SKM-1 (cell line): ENCODE measurements at regions not wholly inside any gene's neighbourhood (a gene's known extent, or its start where the extent isn't known, plus 50 kb on each side); places are given as distances from the start of the nearest gene placed in this dataset.
"Not testable (repeated sequence)": the region's sequence is repeated elsewhere in the genome, so short reads cannot be mapped to it uniquely, and the experiment has no call there.

Experiments
- DNase-seq: peaks from one replicate; lab custom pipeline; 2025; ENCODE audit not compliant: unreplicated experiment; lab: John Stamatoyannopoulos, UW

- DNase-seq = no peak
Measured at GRCh38 chr6:77010931-77011542, 452.3 kb downstream of the HTR1B start.

GRCh38 chr6:76992553-76992952 is 470.7 kb downstream of the HTR1B start:
- no peak for DNase-seq

- no peak for DNase-seq
Measured at GRCh38 chr6:76984572-76984971, 478.7 kb downstream of the HTR1B start.

- DNase-seq = no peak
Measured at GRCh38 chr6:76982476-76983199, 480.7 kb downstream of the HTR1B start.

GRCh38 chr6:76972474-76972873 is 490.8 kb downstream of the HTR1B start:
- DNase-seq = no peak

- not testable (repeated sequence) for DNase-seq
Measured at GRCh38 chr6:76959177-76959576, 504.1 kb downstream of the HTR1B start.

- DNase-seq = no peak
Measured at GRCh38 chr6:76942203-76942966, 520.9 kb downstream of the HTR1B start.

- no peak for DNase-seq
Measured at GRCh38 chr6:76940191-76940590, 523.1 kb downstream of the HTR1B start.

- no peak for DNase-seq
Measured at GRCh38 chr6:76914737-76915136, 548.6 kb downstream of the HTR1B start.

- DNase-seq = not testable (repeated sequence)
Measured at GRCh38 chr6:76905541-76905940, 557.8 kb downstream of the HTR1B start.

GRCh38 chr6:76892542-76892941 is 570.7 kb downstream of the HTR1B start:
- no peak for DNase-seq

GRCh38 chr6:76888351-76888750 is 574.9 kb downstream of the HTR1B start:
- DNase-seq = no peak

- DNase-seq = no peak
Measured at GRCh38 chr6:76886900-76887299, 576.4 kb downstream of the HTR1B start.

- DNase-seq = no peak
Measured at GRCh38 chr6:76885861-76886301, 577.4 kb downstream of the HTR1B start.

- no peak for DNase-seq
Measured at GRCh38 chr6:76881414-76881813, 581.9 kb downstream of the HTR1B start.

GRCh38 chr6:76876922-76877553 is 586.3 kb downstream of the HTR1B start:
- no peak for DNase-seq

- DNase-seq = not testable (repeated sequence)
Measured at GRCh38 chr6:76876430-76876829, 586.9 kb downstream of the HTR1B start.

- DNase-seq = no peak
Measured at GRCh38 chr6:76867182-76867581, 596.1 kb downstream of the HTR1B start.

GRCh38 chr6:76866091-76866915 is 597.0 kb downstream of the HTR1B start:
- DNase-seq = no peak

- no peak for DNase-seq
Measured at GRCh38 chr6:76862936-76863335, 600.4 kb downstream of the HTR1B start.

- no peak for DNase-seq
Measured at GRCh38 chr6:76861403-76861802, 601.9 kb downstream of the HTR1B start.
